Fibroblast of mammary gland (primary cell): ENCODE measurements at regions not wholly inside any gene's neighbourhood (a gene's known extent, or its start where the extent isn't known, plus 50 kb on each side); places are given as distances from the start of the nearest gene placed in this dataset.

Experiments
- DNase-seq: peaks from one replicate; pipeline ENCODE4 v3.0.0-alpha.2; 2010; ENCODE audit warnings: low read depth
- H3K4me3 ChIP-seq: 2 replicates; pipeline ENCODE4 v1.5.1; 2011; ENCODE audit warnings: low read depth, mild to moderate bottlenecking, low read length, moderate library complexity; ENCODE audit not compliant: control insufficient read depth
- TF ChIP-seq, protein P1 (sequence below): conservative IDR thresholded peaks from 2 replicates; pipeline ENCODE4 v1.5.1; 2011; ENCODE audit warnings: low read depth, low read length, inconsistent platforms; ENCODE audit not compliant: control insufficient read depth, insufficient read depth

GRCh38 chrX:100478714-100479306, 68.7 kb upstream of the PCDH19 start:
- TF ChIP-seq, protein P1, sequence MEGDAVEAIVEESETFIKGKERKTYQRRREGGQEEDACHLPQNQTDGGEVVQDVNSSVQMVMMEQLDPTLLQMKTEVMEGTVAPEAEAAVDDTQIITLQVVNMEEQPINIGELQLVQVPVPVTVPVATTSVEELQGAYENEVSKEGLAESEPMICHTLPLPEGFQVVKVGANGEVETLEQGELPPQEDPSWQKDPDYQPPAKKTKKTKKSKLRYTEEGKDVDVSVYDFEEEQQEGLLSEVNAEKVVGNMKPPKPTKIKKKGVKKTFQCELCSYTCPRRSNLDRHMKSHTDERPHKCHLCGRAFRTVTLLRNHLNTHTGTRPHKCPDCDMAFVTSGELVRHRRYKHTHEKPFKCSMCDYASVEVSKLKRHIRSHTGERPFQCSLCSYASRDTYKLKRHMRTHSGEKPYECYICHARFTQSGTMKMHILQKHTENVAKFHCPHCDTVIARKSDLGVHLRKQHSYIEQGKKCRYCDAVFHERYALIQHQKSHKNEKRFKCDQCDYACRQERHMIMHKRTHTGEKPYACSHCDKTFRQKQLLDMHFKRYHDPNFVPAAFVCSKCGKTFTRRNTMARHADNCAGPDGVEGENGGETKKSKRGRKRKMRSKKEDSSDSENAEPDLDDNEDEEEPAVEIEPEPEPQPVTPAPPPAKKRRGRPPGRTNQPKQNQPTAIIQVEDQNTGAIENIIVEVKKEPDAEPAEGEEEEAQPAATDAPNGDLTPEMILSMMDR = no peak
- no peak for DNase-seq
- H3K4me3 ChIP-seq = no peak overlapping the region

- DNase-seq = no peak
- H3K4me3 ChIP-seq = no peak overlapping the region
- TF ChIP-seq, protein P1 = no peak
Measured at GRCh38 chrX:100477958-100478357, 67.9 kb upstream of the PCDH19 start.

DNA sequence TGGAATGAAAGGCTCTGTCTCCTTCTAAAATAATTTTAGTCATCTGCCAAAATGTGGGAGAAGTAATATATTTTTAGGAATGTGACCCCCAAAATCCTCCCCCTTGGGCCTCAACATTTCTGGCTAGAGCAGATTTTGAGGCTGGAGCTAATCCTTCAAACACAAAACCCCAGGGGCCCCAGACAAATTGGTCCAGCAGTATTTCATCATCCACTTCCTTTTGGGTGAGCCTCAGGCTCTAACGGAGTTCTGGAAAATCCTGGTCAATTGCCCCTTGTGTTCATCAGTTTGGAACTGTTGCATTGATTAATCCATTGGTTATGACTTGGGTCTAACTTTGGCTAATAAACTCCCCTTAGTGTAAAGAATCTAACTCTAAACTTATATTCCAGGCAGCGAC, 67.4 kb upstream of the PCDH19 start:
- no peak overlapping the region for H3K4me3 ChIP-seq
- DNase-seq = no peak
- TF ChIP-seq, protein P1 = no peak
